HepG2 (cell line): ENCODE measurements at regions not wholly inside any gene's neighbourhood (a gene's known extent, or its start where the extent isn't known, plus 50 kb on each side); places are given as distances from the start of the nearest gene placed in this dataset.

ENCODE experiments used
- ATAC-seq: fragments of 200-7000 bp; cut with Tn5 transposase; 3 replicates; pipeline ENCODE4 v1.9.1; 2020; ENCODE audit warnings: mild to moderate bottlenecking, moderate library complexity
- BruUV-seq: library from RNA; stranded (reverse); fragments of 400-500 nt; replicated peaks from 2 replicates; lab custom pipeline; 2021; lab: Mats Ljungman, UMichigan
- CTCF ChIA-PET: fragments of 300-600 bp; formaldehyde crosslinking; extraction: SDS; loops from one replicate; lab custom pipeline; 2021; ENCODE audit warnings: low total read pairs, inconsistent platforms, low intra/inter-chr PET ratio; lab: Yijun Ruan, JAX
- POLR2A ChIA-PET: fragments of 350-600 bp; sonication (Branson Sonifier 250); formaldehyde crosslinking; loops from one replicate; lab custom pipeline; 2020; ENCODE audit warnings: antibody characterized with exemption, inconsistent platforms; lab: Yijun Ruan, JAX
- DNase-seq: peaks from one replicate; pipeline ENCODE4 v3.0.0-alpha.2; 2015; ENCODE audit warnings: low spot score
- FAIRE-seq: peaks from 3 replicates; lab custom pipeline; 2011; peaks lifted over from hg19 to GRCh38; lab: Jason Lieb, UNC
- H2AFZ ChIP-seq: one replicate; pipeline ENCODE4 v1.6.1; 2011; ENCODE audit warnings: low read length, inconsistent platforms
- H3K27ac ChIP-seq: fragments of 300-600 bp; 3 replicates; pipeline ENCODE4 v1.8.0; 2011; ENCODE audit warnings: mixed run types, mild to moderate bottlenecking, mixed read lengths, low read length, inconsistent platforms; ENCODE audit not compliant: insufficient read depth; ENCODE audit errors: extremely low read length
- H3K27me3 ChIP-seq, 2 experiments: fragments of 200-600 bp in 1 of 2; 2 replicates in 1 of 2; 3 replicates in 1 of 2; pipeline versions ENCODE4 v1.6.0 to v1.8.0; 2011; ENCODE audit warnings: low read length in 2 of 2, mild to moderate bottlenecking in 2 of 2, moderate library complexity in 2 of 2, inconsistent platforms in 1 of 2; ENCODE audit not compliant: insufficient read depth in 2 of 2, control insufficient read depth in 1 of 2
- H3K36me3 ChIP-seq, 2 experiments: fragments of 200-600 bp in 1 of 2; replicated peaks in 1 of 2; 2 replicates in 1 of 2; 3 replicates in 1 of 2; pipeline versions ENCODE4 v1.5.1 to v1.8.0; 2011; ENCODE audit warnings: low read length in 2 of 2, inconsistent platforms in 1 of 2; ENCODE audit not compliant: insufficient read depth in 2 of 2, control insufficient read depth in 1 of 2
- H3K4me1 ChIP-seq: 2 replicates; pipeline ENCODE4 v1.5.1; 2012; ENCODE audit warnings: low read length, inconsistent platforms; ENCODE audit not compliant: insufficient read depth
- H3K4me2 ChIP-seq: 2 replicates; pipeline ENCODE4 v1.6.0; 2011; ENCODE audit warnings: low read depth, low read length, inconsistent platforms
- H3K4me3 ChIP-seq, 3 experiments: fragments of 200-600 bp in 1 of 3; sonication (generic), shearing (Covaris generic) in 1 of 3; replicated peaks in 1 of 3; 2 replicates each; pipeline ENCODE4 v1.5.1; 2011 to 2016; ENCODE audit warnings: low read length in 3 of 3, inconsistent platforms in 2 of 3, low read depth in 2 of 3, mild to moderate bottlenecking in 2 of 3, control low read depth in 1 of 3, mixed read lengths in 1 of 3; ENCODE audit not compliant: insufficient read depth in 1 of 3
- H3K79me2 ChIP-seq: one replicate; pipeline ENCODE4 v1.6.1; 2011; ENCODE audit warnings: low read length, inconsistent platforms; ENCODE audit not compliant: insufficient read depth
- H3K9ac ChIP-seq: 2 replicates; pipeline ENCODE4 v1.6.0; 2011; ENCODE audit warnings: mild to moderate bottlenecking, low read depth, low read length, inconsistent platforms; ENCODE audit not compliant: insufficient read depth
- H3K9me3 ChIP-seq: 2 replicates; pipeline ENCODE4 v1.5.1; 2012; ENCODE audit warnings: mild to moderate bottlenecking, low read length
- H4K20me1 ChIP-seq: 2 replicates; pipeline ENCODE4 v1.6.0; 2011; ENCODE audit warnings: inconsistent platforms, mild to moderate bottlenecking, low read length, moderate library complexity; ENCODE audit not compliant: insufficient read depth
- BRD4 ChIP-seq: sonication (generic); formaldehyde crosslinking; IDR thresholded peaks from 2 replicates; pipeline ENCODE4 v1.4.0; 2020; ENCODE audit warnings: missing genetic modification reagents
- RARG ChIP-seq: sonication (generic); formaldehyde crosslinking; IDR thresholded peaks from 2 replicates; pipeline ENCODE4 v1.4.0; 2020; ENCODE audit warnings: low read depth, mild to moderate bottlenecking, missing genetic modification reagents
- TCF7 ChIP-seq: sonication (generic); IDR thresholded peaks from 2 replicates; pipeline ENCODE4 v1.6.1; 2016; ENCODE audit warnings: antibody characterized with exemption, low read depth
- U2AF2 ChIP-seq: fragments of 200-400 bp; formaldehyde crosslinking; IDR thresholded peaks from 2 replicates; pipeline ENCODE4 v1.6.1; 2017; ENCODE audit warnings: low read depth, mild to moderate bottlenecking, low read length
- ZNF496 ChIP-seq: sonication (generic); formaldehyde crosslinking; IDR thresholded peaks from 2 replicates; pipeline ENCODE4 v1.8.1; 2023; ENCODE audit warnings: mild to moderate bottlenecking, moderate library complexity, missing genetic modification reagents; ENCODE audit not compliant: insufficient replicate concordance
- ZNF749 ChIP-seq: sonication (generic); formaldehyde crosslinking; IDR thresholded peaks from 2 replicates; pipeline ENCODE4 v1.8.0; 2022; ENCODE audit warnings: mild to moderate bottlenecking, missing genetic modification reagents, moderate library complexity, borderline replicate concordance
- WGBS: methylation state at CpG from one replicate; pipeline ENCODE4 v1.1.6; 2017; ENCODE audit warnings: low lambda C conversion rate; 5-methylcytosine and 5-hydroxymethylcytosine counted together
- in situ Hi-C: cut with HindIII; loops from 2 replicates; pipeline ENCODE4 v1.10.0; 2017; ENCODE audit warnings: low pct_unique_long_range_greater_than_20kb; ENCODE audit not compliant: extremely low pct_ligation_motif_present
- intact Hi-C: fragments of 100-400 bp; cut with micrococcal nuclease; formaldehyde crosslinking; loops from one replicate; pipeline ENCODE4 v1.10.0; 2022; ENCODE audit not compliant: unreplicated experiment
- TF ChIP-seq, protein P1 (sequence below): sonication (generic); formaldehyde crosslinking; IDR thresholded peaks from 2 replicates; pipeline ENCODE4 v1.5.1; 2020; ENCODE audit warnings: missing genetic modification reagents, mild to moderate bottlenecking, borderline replicate concordance
- TF ChIP-seq, protein P2 (sequence below): sonication (generic); formaldehyde crosslinking; IDR thresholded peaks from 2 replicates; pipeline ENCODE4 v1.4.0; 2020; ENCODE audit warnings: mild to moderate bottlenecking, missing genetic modification reagents, borderline replicate concordance

DNA sequence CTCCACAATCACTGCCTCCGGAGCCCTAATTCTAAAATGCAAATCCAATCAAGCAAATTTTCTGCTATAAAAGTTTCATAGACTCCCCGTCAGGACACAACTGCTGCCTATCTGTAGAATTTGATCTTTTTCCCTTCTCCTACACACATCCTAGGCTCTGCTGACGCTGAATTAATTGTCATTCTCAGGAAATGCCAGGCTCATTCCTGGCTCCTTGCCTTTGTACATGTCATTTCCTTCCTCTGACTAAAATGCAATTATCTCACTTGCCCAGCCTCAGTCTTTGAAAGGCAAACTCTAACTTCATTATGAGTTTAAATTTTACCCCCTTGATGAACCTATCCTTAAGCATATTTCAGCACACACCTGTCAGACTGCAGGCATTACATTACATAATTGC, 844.9 kb upstream of the CRIM1 start (continued):
- TF ChIP-seq, protein P1, sequence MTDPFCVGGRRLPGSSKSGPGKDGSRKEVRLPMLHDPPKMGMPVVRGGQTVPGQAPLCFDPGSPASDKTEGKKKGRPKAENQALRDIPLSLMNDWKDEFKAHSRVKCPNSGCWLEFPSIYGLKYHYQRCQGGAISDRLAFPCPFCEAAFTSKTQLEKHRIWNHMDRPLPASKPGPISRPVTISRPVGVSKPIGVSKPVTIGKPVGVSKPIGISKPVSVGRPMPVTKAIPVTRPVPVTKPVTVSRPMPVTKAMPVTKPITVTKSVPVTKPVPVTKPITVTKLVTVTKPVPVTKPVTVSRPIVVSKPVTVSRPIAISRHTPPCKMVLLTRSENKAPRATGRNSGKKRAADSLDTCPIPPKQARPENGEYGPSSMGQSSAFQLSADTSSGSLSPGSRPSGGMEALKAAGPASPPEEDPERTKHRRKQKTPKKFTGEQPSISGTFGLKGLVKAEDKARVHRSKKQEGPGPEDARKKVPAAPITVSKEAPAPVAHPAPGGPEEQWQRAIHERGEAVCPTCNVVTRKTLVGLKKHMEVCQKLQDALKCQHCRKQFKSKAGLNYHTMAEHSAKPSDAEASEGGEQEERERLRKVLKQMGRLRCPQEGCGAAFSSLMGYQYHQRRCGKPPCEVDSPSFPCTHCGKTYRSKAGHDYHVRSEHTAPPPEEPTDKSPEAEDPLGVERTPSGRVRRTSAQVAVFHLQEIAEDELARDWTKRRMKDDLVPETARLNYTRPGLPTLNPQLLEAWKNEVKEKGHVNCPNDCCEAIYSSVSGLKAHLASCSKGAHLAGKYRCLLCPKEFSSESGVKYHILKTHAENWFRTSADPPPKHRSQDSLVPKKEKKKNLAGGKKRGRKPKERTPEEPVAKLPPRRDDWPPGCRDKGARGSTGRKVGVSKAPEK (CRISPR knock-in tag) = no peak

DNA sequence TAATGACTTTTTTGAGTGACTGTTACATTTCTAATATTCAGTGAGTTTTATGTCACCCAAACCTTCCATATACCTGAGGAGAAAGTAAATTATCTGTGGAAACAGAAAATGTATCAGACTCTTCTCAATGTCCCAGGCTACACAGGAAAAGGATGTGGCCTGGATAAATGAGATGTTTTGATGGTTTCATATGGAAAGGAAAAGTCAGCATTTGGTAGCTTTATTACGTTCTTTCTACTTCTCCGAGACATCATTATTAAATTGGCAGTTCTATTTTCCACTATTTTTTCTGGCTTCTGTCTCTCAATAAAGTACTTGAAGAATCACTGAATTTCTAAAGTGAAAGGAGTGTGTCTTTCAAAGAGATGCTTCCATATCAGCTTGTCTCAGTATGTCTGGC, 847.0 kb upstream of the CRIM1 start:
- Histone ChIP-seq H3K36me3 (no peaks in the 10 kb centered on the region), H2AFZ (no peak overlapping the region), H3K4me2 (no peak overlapping the region), H4K20me1 (no peaks in the 10 kb centered on the region), H3K27me3 (no peaks in the 10 kb centered on the region), H3K4me3 (no peak overlapping the region), H3K9ac (no peak overlapping the region), H3K9me3 (peaks cover 87% of the 10 kb centered on the region), H3K27ac (no peak overlapping the region), H3K79me2 (no peaks in the 10 kb centered on the region), H3K4me1 (no peaks in the 10 kb centered on the region)
- no TSS peak for BruUV-seq
- ChIA-PET CTCF (no interaction called here), POLR2A (no interaction called here)
- no peak for FAIRE-seq
- intact Hi-C loops (loop anchor here (10.0 kb wide), 1 partner anchor 1644 kb away; no protein-coding TSS in a partner anchor), in situ Hi-C loops (no loop called here)
- TF ChIP-seq RARG (CRISPR knock-in tag) (no peak), ZNF749 (CRISPR knock-in tag) (no peak), U2AF2 (no peak), ZNF496 (CRISPR knock-in tag) (no peak), BRD4 (CRISPR knock-in tag) (no peak), TCF7 (no peak)
- TF ChIP-seq, protein P2, sequence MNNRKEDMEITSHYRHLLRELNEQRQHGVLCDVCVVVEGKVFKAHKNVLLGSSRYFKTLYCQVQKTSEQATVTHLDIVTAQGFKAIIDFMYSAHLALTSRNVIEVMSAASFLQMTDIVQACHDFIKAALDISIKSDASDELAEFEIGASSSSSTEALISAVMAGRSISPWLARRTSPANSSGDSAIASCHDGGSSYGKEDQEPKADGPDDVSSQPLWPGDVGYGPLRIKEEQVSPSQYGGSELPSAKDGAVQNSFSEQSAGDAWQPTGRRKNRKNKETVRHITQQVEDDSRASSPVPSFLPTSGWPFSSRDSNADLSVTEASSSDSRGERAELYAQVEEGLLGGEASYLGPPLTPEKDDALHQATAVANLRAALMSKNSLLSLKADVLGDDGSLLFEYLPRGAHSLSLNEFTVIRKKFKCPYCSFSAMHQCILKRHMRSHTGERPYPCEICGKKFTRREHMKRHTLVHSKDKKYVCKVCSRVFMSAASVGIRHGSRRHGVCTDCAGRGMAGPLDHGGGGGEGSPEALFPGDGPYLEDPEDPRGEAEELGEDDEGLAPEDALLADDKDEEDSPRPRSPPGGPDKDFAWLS (CRISPR knock-in tag) = no peak
- no peak for DNase-seq
- no peak for ATAC-seq
- WGBS = 15% methylated on average over 2 of the region's 2 CpGs
